ENCODE measurements at regions not wholly inside any gene's neighbourhood (a gene's known extent, or its start where the extent isn't known, plus 50 kb on each side); places are given as distances from the start of the nearest gene placed in this dataset.

- peak; percentile 52 for DNase-seq (ENCODE audit: low read depth)
- TF ChIP-seq CTCF (IDR thresholded peaks at IDR 0.05; ENCODE audit: insufficient read depth, low read depth, low read length) = no peak
- no peak overlapping the region for H3K4me3 ChIP-seq (ENCODE audit: low read depth, low read length)
These were observed 472.0 kb downstream of the CD109 start for GRCh38 chr6:74167976-74168375.

GRCh38 chr6:74167511-74167910 lies 471.5 kb downstream of the CD109 start:
- H3K4me3 ChIP-seq (ENCODE audit: low read depth, low read length) = no peak overlapping the region
- TF ChIP-seq CTCF (IDR thresholded peaks at IDR 0.05; ENCODE audit: insufficient read depth, low read depth, low read length) = no peak
- DNase-seq (ENCODE audit: low read depth) = no peak

GRCh38 chr6:74166849-74167248 lies 470.8 kb downstream of the CD109 start:
- no peak for TF ChIP-seq CTCF (IDR thresholded peaks at IDR 0.05; ENCODE audit: insufficient read depth, low read depth, low read length)
- no peak overlapping the region for H3K4me3 ChIP-seq (ENCODE audit: low read depth, low read length)
- peak; percentile 1 for DNase-seq (ENCODE audit: low read depth)

GRCh38 chr6:74161380-74161779 lies 465.4 kb downstream of the CD109 start:
- TF ChIP-seq CTCF (IDR thresholded peaks at IDR 0.05; ENCODE audit: insufficient read depth, low read depth, low read length) = no peak
- H3K4me3 ChIP-seq (ENCODE audit: low read depth, low read length) = no peak overlapping the region
- DNase-seq (ENCODE audit: low read depth) = no peak

GRCh38 chr6:74152096-74152675 lies 456.2 kb downstream of the CD109 start:
- no peak for DNase-seq (ENCODE audit: low read depth)
- no peak for TF ChIP-seq CTCF (IDR thresholded peaks at IDR 0.05; ENCODE audit: insufficient read depth, low read depth, low read length)
- no peak overlapping the region for H3K4me3 ChIP-seq (ENCODE audit: low read depth, low read length)

DNA sequence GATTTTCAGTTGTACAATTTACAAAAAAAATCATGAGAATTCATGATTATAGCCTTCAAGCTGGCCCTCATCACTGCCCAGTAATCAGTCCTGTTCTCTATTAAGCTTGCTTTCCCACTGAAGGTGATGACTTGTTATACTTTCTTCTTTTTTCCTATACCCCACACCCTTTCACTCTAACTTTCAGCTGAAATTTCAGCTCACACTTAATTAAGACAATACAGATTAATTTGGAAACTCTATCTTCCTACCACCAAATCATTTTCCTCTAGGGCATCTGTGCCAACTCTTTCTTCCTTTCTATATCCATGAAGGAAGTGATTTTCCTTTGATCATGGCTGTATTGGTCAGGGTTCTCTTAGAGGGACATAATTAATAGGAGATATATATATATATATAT lies 449.9 kb downstream of the CD109 start:
- no peak for TF ChIP-seq CTCF (IDR thresholded peaks at IDR 0.05; ENCODE audit: insufficient read depth, low read depth, low read length)
- DNase-seq (ENCODE audit: low read depth) = no peak
- no peak overlapping the region for H3K4me3 ChIP-seq (ENCODE audit: low read depth, low read length)

DNA sequence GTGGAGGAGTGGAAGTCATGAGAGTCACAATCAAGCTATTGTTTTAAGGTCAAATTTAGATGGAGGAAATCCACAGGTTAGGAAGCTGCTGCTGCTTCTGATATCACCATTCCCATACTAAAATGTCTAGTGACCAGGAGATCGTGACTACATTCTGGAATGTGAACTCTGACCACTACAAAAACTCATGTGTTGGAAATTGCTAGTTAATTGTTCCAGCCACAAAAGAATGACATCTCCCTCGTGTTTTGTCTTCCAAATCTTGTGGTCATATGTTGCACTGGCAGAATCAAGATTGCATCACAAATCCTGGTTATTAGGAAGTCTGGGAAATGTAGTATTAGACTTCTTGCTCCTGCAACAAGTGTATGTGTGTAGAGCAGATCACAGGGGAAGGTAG lies 441.9 kb downstream of the CD109 start:
- no peak for TF ChIP-seq CTCF (IDR thresholded peaks at IDR 0.05; ENCODE audit: insufficient read depth, low read depth, low read length)
- DNase-seq (ENCODE audit: low read depth) = peak; percentile 68
- no peak overlapping the region for H3K4me3 ChIP-seq (ENCODE audit: low read depth, low read length)

Measured in fibroblast of villous mesenchyme (primary cell).